ENCODE measurements at regions not wholly inside any gene's neighbourhood (a gene's known extent, or its start where the extent isn't known, plus 50 kb on each side); places are given as distances from the start of the nearest gene placed in this dataset.

- no peak for DNase-seq (ENCODE audit: low read depth)
Measured at GRCh38 chr9:17970277-17970676, 391.4 kb downstream of the SH3GL2 start.

GRCh38 chr9:17978773-17979172 lies 399.9 kb downstream of the SH3GL2 start:
- DNase-seq (ENCODE audit: low read depth): no peak

- no peak for DNase-seq (ENCODE audit: low read depth)
Measured at GRCh38 chr9:17986595-17986994, 407.7 kb downstream of the SH3GL2 start.

- no peak for DNase-seq (ENCODE audit: low read depth)
Measured at GRCh38 chr9:17987189-17987588, 408.3 kb downstream of the SH3GL2 start.

GRCh38 chr9:17988489-17988888 lies 409.6 kb downstream of the SH3GL2 start:
- DNase-seq (ENCODE audit: low read depth): no peak

- DNase-seq (ENCODE audit: low read depth): no peak
Measured at GRCh38 chr9:17990602-17991001, 411.7 kb downstream of the SH3GL2 start.

- no peak for DNase-seq (ENCODE audit: low read depth)
Measured at GRCh38 chr9:17993024-17993423, 414.2 kb downstream of the SH3GL2 start.

GRCh38 chr9:17994695-17995425 lies 416.0 kb downstream of the SH3GL2 start:
- no peak for DNase-seq (ENCODE audit: low read depth)

- DNase-seq (ENCODE audit: low read depth): no peak
Measured at GRCh38 chr9:17996728-17997127, 417.9 kb downstream of the SH3GL2 start.

- no peak for DNase-seq (ENCODE audit: low read depth)
Measured at GRCh38 chr9:18002718-18003438, 424.0 kb downstream of the SH3GL2 start.

- no peak for DNase-seq (ENCODE audit: low read depth)
Measured at GRCh38 chr9:18006591-18006990, 427.7 kb downstream of the SH3GL2 start.

GRCh38 chr9:18007621-18008020 lies 428.8 kb downstream of the SH3GL2 start:
- DNase-seq (ENCODE audit: low read depth): no peak

- DNase-seq (ENCODE audit: low read depth): no peak
Measured at GRCh38 chr9:18009902-18010301, 431.0 kb downstream of the SH3GL2 start.

- no peak for DNase-seq (ENCODE audit: low read depth)
Measured at GRCh38 chr9:18010492-18010891, 431.6 kb downstream of the SH3GL2 start.

GRCh38 chr9:18012170-18012569 lies 433.3 kb downstream of the SH3GL2 start:
- DNase-seq (ENCODE audit: low read depth): no peak

- no peak for DNase-seq (ENCODE audit: low read depth)
Measured at GRCh38 chr9:18014556-18014955, 435.7 kb downstream of the SH3GL2 start.

- no peak for DNase-seq (ENCODE audit: low read depth)
Measured at GRCh38 chr9:18015116-18015515, 436.2 kb downstream of the SH3GL2 start.

- DNase-seq (ENCODE audit: low read depth): no peak
Measured at GRCh38 chr9:18017136-18017535, 438.3 kb downstream of the SH3GL2 start.

GRCh38 chr9:18018221-18018620 lies 439.4 kb downstream of the SH3GL2 start:
- no peak for DNase-seq (ENCODE audit: low read depth)

- DNase-seq (ENCODE audit: low read depth): no peak
Measured at GRCh38 chr9:18018661-18019060, 439.8 kb downstream of the SH3GL2 start.

- no peak for DNase-seq (ENCODE audit: low read depth)
Measured at GRCh38 chr9:18020121-18020745, 441.4 kb downstream of the SH3GL2 start.

GRCh38 chr9:18022642-18023041 lies 443.8 kb downstream of the SH3GL2 start:
- no peak for DNase-seq (ENCODE audit: low read depth)

GRCh38 chr9:18023332-18023731 lies 444.5 kb downstream of the SH3GL2 start:
- DNase-seq (ENCODE audit: low read depth): no peak

All from activated gamma-delta T cell treated with anti-CD3 and anti-CD28 coated beads, Interleukin-2, amount 50 U/mL, for 16 hours (primary cell).